ENCODE measurements at regions not wholly inside any gene's neighbourhood (a gene's known extent, or its start where the extent isn't known, plus 50 kb on each side); places are given as distances from the start of the nearest gene placed in this dataset.

- Mint-ChIP-seq H3K4me1 (ENCODE audit: low read depth, unreplicated experiment) (no peaks in the 10 kb centered on the region), H3K36me3 (ENCODE audit: low read depth, unreplicated experiment) (no peaks in the 10 kb centered on the region), H3K27ac (ENCODE audit: unreplicated experiment) (no peak overlapping the region), H3K4me3 (ENCODE audit: unreplicated experiment) (no peak overlapping the region), H3K9me3 (ENCODE audit: unreplicated experiment) (no peaks in the 10 kb centered on the region), H3K27me3 (ENCODE audit: low read depth, unreplicated experiment) (peaks cover 2% of the 10 kb centered on the region)
- Histone ChIP-seq H3K9me3 (ENCODE audit: insufficient read depth, low read depth, low read length) (no peaks in the 10 kb centered on the region), H3K27ac (ENCODE audit: low read depth, low read length) (no peak overlapping the region), H3K79me2 (ENCODE audit: insufficient read depth, low read length) (no peaks in the 10 kb centered on the region), H2AFZ (ENCODE audit: low read depth, low read length) (no peak overlapping the region), H4K20me1 (ENCODE audit: insufficient read depth, low read length) (no peaks in the 10 kb centered on the region), H3K4me2 (ENCODE audit: low read length) (no peak overlapping the region), H3K4me1 (ENCODE audit: insufficient read depth, low read length) (no peaks in the 10 kb centered on the region), H3K4me3 (ENCODE audit: insufficient read depth, low read depth, low read length) (no peak overlapping the region), H3K36me3 (ENCODE audit: insufficient read depth, low read length) (no peaks in the 10 kb centered on the region), H3K27me3 (ENCODE audit: insufficient read depth, low read length) (no peaks in the 10 kb centered on the region), H3K9ac (ENCODE audit: low read length) (no peak overlapping the region)
- TF ChIP-seq CTCF (IDR thresholded peaks at IDR 0.05; ENCODE audit: insufficient read depth, low read depth, low read length) = no peak
- TF ChIP-seq EZH2 (IDR thresholded peaks at IDR 0.05; ENCODE audit: insufficient read depth, low read length) = no peak
- FAIRE-seq (no peak), DNase-seq (ENCODE audit: low read depth) (no peak)
These were observed 484.3 kb upstream of the SGCG start for GRCh38 chr13:22696433-22696832.

GRCh38 chr13:22698467-22698866 lies 482.3 kb upstream of the SGCG start:
- FAIRE-seq (no peak), DNase-seq (ENCODE audit: low read depth) (no peak)
- H3K4me3 ChIP-seq (ENCODE audit: insufficient read depth, low read depth, low read length) = no peak overlapping the region
- H3K4me3 Mint-ChIP-seq (ENCODE audit: unreplicated experiment) = no peak overlapping the region
- H3K4me1 ChIP-seq (ENCODE audit: insufficient read depth, low read length) = no peaks in the 10 kb centered on the region
- no peaks in the 10 kb centered on the region for H3K9me3 ChIP-seq (ENCODE audit: insufficient read depth, low read depth, low read length)
- no peaks in the 10 kb centered on the region for H3K36me3 ChIP-seq (ENCODE audit: insufficient read depth, low read length)
- no peaks in the 10 kb centered on the region for H4K20me1 ChIP-seq (ENCODE audit: insufficient read depth, low read length)
- no peaks in the 10 kb centered on the region for H3K79me2 ChIP-seq (ENCODE audit: insufficient read depth, low read length)
- H3K4me2 ChIP-seq (ENCODE audit: low read length) = no peak overlapping the region
- H3K27me3 Mint-ChIP-seq (ENCODE audit: low read depth, unreplicated experiment) = peaks cover 2% of the 10 kb centered on the region
- H3K9ac ChIP-seq (ENCODE audit: low read length) = no peak overlapping the region
- H3K4me1 Mint-ChIP-seq (ENCODE audit: low read depth, unreplicated experiment) = no peaks in the 10 kb centered on the region
- no peak for TF ChIP-seq EZH2 (IDR thresholded peaks at IDR 0.05; ENCODE audit: insufficient read depth, low read length)
- TF ChIP-seq CTCF (IDR thresholded peaks at IDR 0.05; ENCODE audit: insufficient read depth, low read depth, low read length) = no peak
- no peaks in the 10 kb centered on the region for H3K9me3 Mint-ChIP-seq (ENCODE audit: unreplicated experiment)
- H3K36me3 Mint-ChIP-seq (ENCODE audit: low read depth, unreplicated experiment) = no peaks in the 10 kb centered on the region
- no peaks in the 10 kb centered on the region for H3K27me3 ChIP-seq (ENCODE audit: insufficient read depth, low read length)
- no peak overlapping the region for H3K27ac ChIP-seq (ENCODE audit: low read depth, low read length)
- H3K27ac Mint-ChIP-seq (ENCODE audit: unreplicated experiment) = no peak overlapping the region
- no peak overlapping the region for H2AFZ ChIP-seq (ENCODE audit: low read depth, low read length)

DNA sequence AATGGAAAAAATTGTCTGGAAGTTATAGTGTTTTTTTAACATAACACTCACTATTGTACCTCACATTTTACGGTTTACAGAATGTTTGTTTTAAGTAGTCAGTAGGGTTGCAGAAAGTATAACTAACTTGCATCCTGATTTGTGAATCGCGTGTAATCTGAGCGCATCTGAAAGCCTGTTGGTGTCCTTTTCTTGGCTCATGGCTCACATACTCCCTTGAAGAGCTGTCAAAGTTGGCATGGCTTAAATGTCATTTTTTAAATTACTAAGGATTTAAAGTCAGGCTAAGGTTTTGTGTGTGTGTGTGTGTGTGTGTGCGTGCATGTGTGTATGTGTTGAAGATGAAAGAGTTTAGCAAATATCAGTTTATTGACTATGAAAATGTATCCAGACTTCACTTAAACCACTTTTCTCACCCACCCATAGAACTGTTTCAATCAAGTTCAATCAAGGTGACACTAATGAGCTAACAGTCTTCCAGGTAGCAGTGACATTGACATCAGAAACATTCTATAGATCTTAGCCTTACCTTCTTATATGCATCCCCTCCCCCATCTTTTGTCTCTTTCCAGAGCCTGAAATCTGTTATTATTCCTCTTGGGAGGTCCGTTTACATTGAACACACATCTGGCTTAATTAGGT lies 480.4 kb upstream of the SGCG start:
- no peak overlapping the region for H2AFZ ChIP-seq (ENCODE audit: low read depth, low read length)
- Mint-ChIP-seq H3K4me3 (ENCODE audit: unreplicated experiment) (no peak overlapping the region), H3K27ac (ENCODE audit: unreplicated experiment) (no peak overlapping the region), H3K9me3 (ENCODE audit: unreplicated experiment) (no peaks in the 10 kb centered on the region), H3K36me3 (ENCODE audit: low read depth, unreplicated experiment) (no peaks in the 10 kb centered on the region), H3K4me1 (ENCODE audit: low read depth, unreplicated experiment) (no peaks in the 10 kb centered on the region), H3K27me3 (ENCODE audit: low read depth, unreplicated experiment) (peaks cover 2% of the 10 kb centered on the region)
- TF ChIP-seq CTCF (IDR thresholded peaks at IDR 0.05; ENCODE audit: insufficient read depth, low read depth, low read length) (no peak), EZH2 (IDR thresholded peaks at IDR 0.05; ENCODE audit: insufficient read depth, low read length) (no peak)
- H3K79me2 ChIP-seq (ENCODE audit: insufficient read depth, low read length) = no peaks in the 10 kb centered on the region
- FAIRE-seq (no peak), DNase-seq (ENCODE audit: low read depth) (no peak)
- H3K4me1 ChIP-seq (ENCODE audit: insufficient read depth, low read length) = no peaks in the 10 kb centered on the region
- no peak overlapping the region for H3K4me3 ChIP-seq (ENCODE audit: insufficient read depth, low read depth, low read length)
- no peak overlapping the region for H3K4me2 ChIP-seq (ENCODE audit: low read length)
- no peaks in the 10 kb centered on the region for H3K36me3 ChIP-seq (ENCODE audit: insufficient read depth, low read length)
- H3K9ac ChIP-seq (ENCODE audit: low read length) = no peak overlapping the region
- no peaks in the 10 kb centered on the region for H4K20me1 ChIP-seq (ENCODE audit: insufficient read depth, low read length)
- H3K27ac ChIP-seq (ENCODE audit: low read depth, low read length) = no peak overlapping the region
- no peaks in the 10 kb centered on the region for H3K27me3 ChIP-seq (ENCODE audit: insufficient read depth, low read length)
- H3K9me3 ChIP-seq (ENCODE audit: insufficient read depth, low read depth, low read length) = no peaks in the 10 kb centered on the region
